Fibroblast of lung (primary cell): ENCODE measurements at regions not wholly inside any gene's neighbourhood (a gene's known extent, or its start where the extent isn't known, plus 50 kb on each side); places are given as distances from the start of the nearest gene placed in this dataset.
"Not testable (repeated sequence)": the region's sequence is repeated elsewhere in the genome, so short reads cannot be mapped to it uniquely, and the experiment has no call there.

Source experiments
- CTCF ChIP-seq, 2 donors: IDR thresholded peaks in 1 of 2; conservative IDR thresholded peaks in 1 of 2; 1 replicate in 1 of 2; 2 replicates in 1 of 2; pipeline ENCODE4 v1.5.1; 2011 to 2012; ENCODE audit warnings: low read length in 2 of 2, control low read depth in 1 of 2, inconsistent platforms in 1 of 2, low read depth in 1 of 2, mild to moderate bottlenecking in 1 of 2
- EZH2 ChIP-seq: IDR thresholded peaks from 2 replicates; pipeline ENCODE4 v1.5.1; 2012; ENCODE audit warnings: low read length, control low read depth, mild to moderate bottlenecking; ENCODE audit errors: missing control alignments

DNA sequence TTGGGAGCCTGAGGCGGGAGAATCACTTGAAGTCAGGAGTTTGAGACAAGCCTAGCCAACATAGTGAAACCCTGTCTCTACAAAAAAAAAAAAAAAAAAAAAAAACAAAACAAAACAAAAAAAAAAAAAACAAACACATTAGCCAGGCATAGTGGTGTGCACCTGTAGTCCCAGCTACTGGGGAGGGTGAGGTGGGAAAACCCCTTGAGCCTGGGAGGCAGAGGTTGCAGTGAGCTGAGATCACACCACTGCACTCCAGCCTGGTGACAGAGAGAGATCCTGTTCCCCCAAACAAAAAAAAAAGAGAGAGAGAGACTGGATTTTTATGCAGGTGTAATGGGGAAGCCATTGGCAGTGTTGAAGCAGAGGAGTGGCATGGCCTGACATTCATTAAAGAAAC is 385.7 kb upstream of the TENM3 start:
- not testable (repeated sequence) for TF ChIP-seq EZH2; CTCF (conservative IDR thresholded peaks at IDR 0.05 in 1 of 2, IDR thresholded peaks at IDR 0.05 in 1 of 2; ENCODE audit: low read depth in 1 of 2, low read length in 2 of 2)
